Prostate gland (tissue), 2 donors: ENCODE measurements at regions not wholly inside any gene's neighbourhood (a gene's known extent, or its start where the extent isn't known, plus 50 kb on each side); places are given as distances from the start of the nearest gene placed in this dataset.
"Not testable (repeated sequence)": the region's sequence is repeated elsewhere in the genome, so short reads cannot be mapped to it uniquely, and the experiment has no call there.

Experiments
- POLR2A ChIP-seq: fragments of 450-650 bp; IDR thresholded peaks from one replicate; pipeline ENCODE4 v1.6.1; 2016; ENCODE audit warnings: antibody characterized with exemption, mild to moderate bottlenecking
- TF ChIP-seq, protein P1 (sequence below), 4 experiments: fragments of 200-600 bp in 2 of 4; fragments of 450-650 bp in 2 of 4; sonication (generic) in 2 of 4; IDR thresholded peaks; 1 replicate in 3 of 4; 2 replicates in 1 of 4; pipeline ENCODE4 v1.5.1; 2016 to 2019; ENCODE audit warnings: antibody characterized with exemption in 4 of 4, mild to moderate bottlenecking in 2 of 4, moderate library complexity in 2 of 4

GRCh38 chrX:55928529-55928928 lies 211.0 kb downstream of the RRAGB start:
- TF ChIP-seq, protein P1, sequence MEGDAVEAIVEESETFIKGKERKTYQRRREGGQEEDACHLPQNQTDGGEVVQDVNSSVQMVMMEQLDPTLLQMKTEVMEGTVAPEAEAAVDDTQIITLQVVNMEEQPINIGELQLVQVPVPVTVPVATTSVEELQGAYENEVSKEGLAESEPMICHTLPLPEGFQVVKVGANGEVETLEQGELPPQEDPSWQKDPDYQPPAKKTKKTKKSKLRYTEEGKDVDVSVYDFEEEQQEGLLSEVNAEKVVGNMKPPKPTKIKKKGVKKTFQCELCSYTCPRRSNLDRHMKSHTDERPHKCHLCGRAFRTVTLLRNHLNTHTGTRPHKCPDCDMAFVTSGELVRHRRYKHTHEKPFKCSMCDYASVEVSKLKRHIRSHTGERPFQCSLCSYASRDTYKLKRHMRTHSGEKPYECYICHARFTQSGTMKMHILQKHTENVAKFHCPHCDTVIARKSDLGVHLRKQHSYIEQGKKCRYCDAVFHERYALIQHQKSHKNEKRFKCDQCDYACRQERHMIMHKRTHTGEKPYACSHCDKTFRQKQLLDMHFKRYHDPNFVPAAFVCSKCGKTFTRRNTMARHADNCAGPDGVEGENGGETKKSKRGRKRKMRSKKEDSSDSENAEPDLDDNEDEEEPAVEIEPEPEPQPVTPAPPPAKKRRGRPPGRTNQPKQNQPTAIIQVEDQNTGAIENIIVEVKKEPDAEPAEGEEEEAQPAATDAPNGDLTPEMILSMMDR (IDR thresholded peaks at IDR 0.05): not testable (repeated sequence)
- not testable (repeated sequence) for TF ChIP-seq POLR2A
